ENCODE measurements at regions not wholly inside any gene's neighbourhood (a gene's known extent, or its start where the extent isn't known, plus 50 kb on each side); places are given as distances from the start of the nearest gene placed in this dataset.
A peak's percentile ranks its signal among the peaks of the same experiment; 100 is the strongest.

DNA sequence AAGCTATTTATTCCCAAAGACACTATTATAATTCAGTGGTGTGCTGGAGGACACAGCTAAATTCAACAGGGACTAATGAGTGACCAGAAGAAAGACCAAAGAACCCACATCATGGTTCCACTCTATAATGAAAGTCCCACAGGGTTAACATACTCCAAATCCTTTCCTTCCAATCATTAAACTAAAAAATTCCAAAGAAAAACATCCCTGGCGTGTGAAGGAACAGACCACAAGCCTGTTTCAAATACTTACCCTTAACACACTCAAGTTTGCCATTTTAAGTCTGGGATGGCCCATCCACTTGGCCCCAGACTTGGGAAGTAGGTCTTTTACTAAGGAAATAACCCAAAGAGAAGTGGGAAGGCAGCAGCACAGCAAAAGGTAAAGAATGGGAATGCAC, 150.1 kb upstream of the CCDC150 start:
- in situ Hi-C loops (cut with HindIII; ENCODE audit: low sequenced_read_pairs) = no loop called here
- DNase-seq (ENCODE audit: low read depth, low spot score) = no peak
- no peak overlapping the region for H3K4me3 ChIP-seq (ENCODE audit: low read depth, low read length)
- TF ChIP-seq, protein P1, sequence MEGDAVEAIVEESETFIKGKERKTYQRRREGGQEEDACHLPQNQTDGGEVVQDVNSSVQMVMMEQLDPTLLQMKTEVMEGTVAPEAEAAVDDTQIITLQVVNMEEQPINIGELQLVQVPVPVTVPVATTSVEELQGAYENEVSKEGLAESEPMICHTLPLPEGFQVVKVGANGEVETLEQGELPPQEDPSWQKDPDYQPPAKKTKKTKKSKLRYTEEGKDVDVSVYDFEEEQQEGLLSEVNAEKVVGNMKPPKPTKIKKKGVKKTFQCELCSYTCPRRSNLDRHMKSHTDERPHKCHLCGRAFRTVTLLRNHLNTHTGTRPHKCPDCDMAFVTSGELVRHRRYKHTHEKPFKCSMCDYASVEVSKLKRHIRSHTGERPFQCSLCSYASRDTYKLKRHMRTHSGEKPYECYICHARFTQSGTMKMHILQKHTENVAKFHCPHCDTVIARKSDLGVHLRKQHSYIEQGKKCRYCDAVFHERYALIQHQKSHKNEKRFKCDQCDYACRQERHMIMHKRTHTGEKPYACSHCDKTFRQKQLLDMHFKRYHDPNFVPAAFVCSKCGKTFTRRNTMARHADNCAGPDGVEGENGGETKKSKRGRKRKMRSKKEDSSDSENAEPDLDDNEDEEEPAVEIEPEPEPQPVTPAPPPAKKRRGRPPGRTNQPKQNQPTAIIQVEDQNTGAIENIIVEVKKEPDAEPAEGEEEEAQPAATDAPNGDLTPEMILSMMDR (IDR thresholded peaks at IDR 0.05; ENCODE audit: low read depth, low read length) = no peak

DNA sequence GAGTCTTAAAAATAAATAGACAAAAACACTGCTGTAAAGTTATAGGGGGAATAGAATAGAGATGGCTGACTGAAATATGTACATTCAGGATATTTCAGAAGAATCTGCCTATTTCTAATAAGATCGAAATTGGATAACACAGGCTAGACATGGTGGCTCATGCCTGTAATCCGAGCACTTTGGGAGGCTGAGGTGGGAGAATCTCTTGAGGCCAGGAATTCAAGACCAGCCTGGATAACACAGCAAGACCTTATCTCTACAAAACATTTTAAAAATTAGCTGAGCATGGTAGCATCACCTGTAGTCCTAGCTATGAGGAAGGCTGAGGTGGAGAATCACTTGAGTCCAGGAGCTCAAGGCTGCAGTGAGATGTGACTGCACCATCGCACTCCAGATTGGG, 146.6 kb upstream of the CCDC150 start:
- H3K4me3 ChIP-seq (ENCODE audit: low read depth, low read length) = no peak overlapping the region
- TF ChIP-seq, protein P1 (IDR thresholded peaks at IDR 0.05; ENCODE audit: low read depth, low read length) = no peak
- DNase-seq (ENCODE audit: low read depth, low spot score) = no peak
- in situ Hi-C loops (cut with HindIII; ENCODE audit: low sequenced_read_pairs) = no loop called here

DNA sequence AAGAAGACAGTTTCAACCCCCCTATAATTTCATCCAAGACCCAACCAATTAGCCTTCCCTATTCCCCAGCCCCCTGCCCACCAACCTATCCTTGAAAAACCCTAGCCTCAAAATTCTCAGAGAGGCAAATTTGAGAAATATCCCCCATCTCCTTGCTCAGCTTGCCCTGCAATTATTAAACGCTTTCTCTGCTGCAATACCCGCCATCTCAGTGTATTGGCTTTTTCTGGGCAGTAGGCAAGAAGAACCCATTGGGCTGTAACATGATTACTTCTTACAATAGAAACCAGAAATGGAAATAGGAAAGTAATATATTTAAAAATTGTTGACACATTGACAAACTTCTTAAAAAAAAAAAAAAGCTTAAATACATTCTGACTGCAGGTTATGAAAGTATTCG, 140.6 kb upstream of the CCDC150 start:
- H3K4me3 ChIP-seq (ENCODE audit: low read depth, low read length) = no peak overlapping the region
- in situ Hi-C loops (cut with HindIII; ENCODE audit: low sequenced_read_pairs) = no loop called here
- no peak for DNase-seq (ENCODE audit: low read depth, low spot score)
- TF ChIP-seq, protein P1 (IDR thresholded peaks at IDR 0.05; ENCODE audit: low read depth, low read length) = no peak

DNA sequence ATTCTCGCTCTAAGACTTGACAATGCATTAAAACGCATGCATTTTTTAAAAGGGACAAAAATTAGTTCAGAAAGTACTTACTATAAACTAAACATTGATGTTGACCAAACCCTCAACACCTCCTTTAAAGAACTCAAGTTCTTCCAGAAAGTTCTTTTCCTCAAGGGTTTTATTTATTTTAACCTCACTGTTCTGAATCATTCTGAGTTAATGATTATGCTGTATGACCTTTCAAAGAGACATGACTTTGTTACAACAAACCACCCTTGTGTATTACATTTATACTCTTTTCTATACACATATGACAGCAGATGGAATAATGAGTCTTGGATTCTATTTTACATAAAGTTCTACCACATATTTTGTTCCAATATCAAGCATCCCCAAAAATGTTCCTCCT, 139.8 kb upstream of the CCDC150 start:
- no peak overlapping the region for H3K4me3 ChIP-seq (ENCODE audit: low read depth, low read length)
- in situ Hi-C loops (cut with HindIII; ENCODE audit: low sequenced_read_pairs) = no loop called here
- DNase-seq (ENCODE audit: low read depth, low spot score) = no peak
- TF ChIP-seq, protein P1 (IDR thresholded peaks at IDR 0.05; ENCODE audit: low read depth, low read length) = no peak

DNA sequence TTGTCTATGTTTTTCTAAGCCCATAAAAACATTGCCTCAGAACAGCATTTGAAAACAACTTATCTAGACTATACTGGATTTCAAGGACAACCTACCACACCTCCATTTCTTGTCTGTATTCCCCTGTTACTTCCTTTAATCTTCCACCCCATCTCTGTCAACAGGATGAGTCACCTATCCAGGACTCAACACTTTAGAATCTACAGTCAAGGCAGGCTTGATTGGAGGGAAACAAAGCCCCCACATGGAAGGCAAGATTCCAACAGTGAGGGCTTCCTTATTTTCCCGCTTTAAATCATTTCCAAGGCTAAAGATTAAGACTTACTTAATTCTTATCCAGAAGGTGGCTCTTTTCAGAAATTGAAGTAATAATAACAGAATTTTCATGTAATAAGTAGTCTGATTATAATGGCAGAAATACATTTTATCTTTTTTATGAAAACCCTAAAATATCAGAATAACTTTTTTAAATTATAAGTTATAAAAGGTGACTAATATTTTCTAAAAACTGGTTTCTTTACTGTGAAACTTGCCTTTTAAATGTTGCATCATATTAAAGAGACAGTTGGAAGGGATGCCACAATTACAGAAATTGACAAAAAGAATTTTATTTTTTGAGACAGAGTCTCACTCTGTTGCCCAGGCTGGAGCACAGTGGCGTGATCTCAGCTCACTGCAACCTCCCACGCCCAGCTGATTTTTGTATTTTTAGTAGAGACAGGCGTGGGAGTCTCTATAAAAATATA, 138.7 kb upstream of the CCDC150 start:
- in situ Hi-C loops (cut with HindIII; ENCODE audit: low sequenced_read_pairs) = no loop called here
- no peak overlapping the region for H3K4me3 ChIP-seq (ENCODE audit: low read depth, low read length)
- TF ChIP-seq, protein P1 (IDR thresholded peaks at IDR 0.05; ENCODE audit: low read depth, low read length) = no peak
- DNase-seq (ENCODE audit: low read depth, low spot score) = peak; percentile 26

DNA sequence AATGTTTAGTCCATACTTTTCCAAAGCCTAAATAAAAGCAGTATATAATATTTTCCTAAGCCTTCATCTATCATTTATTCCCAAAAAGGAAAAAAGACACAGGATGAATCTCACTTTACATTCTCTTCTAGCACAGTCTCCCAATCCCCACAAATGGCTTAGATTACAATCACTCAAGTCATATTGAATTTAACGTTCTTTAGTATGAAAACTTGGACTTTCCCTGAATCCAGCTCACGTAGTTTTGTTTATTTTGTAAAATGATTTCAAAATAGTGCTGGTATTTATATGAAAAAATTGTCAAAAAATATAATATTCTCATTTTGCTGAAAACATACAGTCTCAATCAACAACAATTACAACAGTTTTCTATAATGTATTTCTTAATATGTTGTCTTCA, 137.7 kb upstream of the CCDC150 start:
- TF ChIP-seq, protein P1 (IDR thresholded peaks at IDR 0.05; ENCODE audit: low read depth, low read length) = no peak
- in situ Hi-C loops (cut with HindIII; ENCODE audit: low sequenced_read_pairs) = no loop called here
- DNase-seq (ENCODE audit: low read depth, low spot score) = no peak
- no peak overlapping the region for H3K4me3 ChIP-seq (ENCODE audit: low read depth, low read length)
